HG03095 (cell line): ENCODE measurements at regions not wholly inside any gene's neighbourhood (a gene's known extent, or its start where the extent isn't known, plus 50 kb on each side); places are given as distances from the start of the nearest gene placed in this dataset.

Experiments used
- ATAC-seq: cut with Tn5 transposase; IDR thresholded peaks from one replicate; pipeline ENCODE4 v1.9.1; 2021; ENCODE audit warnings: moderate library complexity; ENCODE audit not compliant: unreplicated experiment

GRCh38 chr2:128523457-128523856 lies 204.8 kb upstream of the HS6ST1 start:
- no peak for ATAC-seq

- no peak for ATAC-seq
These were observed 205.5 kb upstream of the HS6ST1 start for GRCh38 chr2:128524183-128524582.

GRCh38 chr2:128525653-128526052 lies 207.0 kb upstream of the HS6ST1 start:
- ATAC-seq: no peak

GRCh38 chr2:128526455-128526976 lies 207.8 kb upstream of the HS6ST1 start:
- ATAC-seq: no peak

GRCh38 chr2:128528133-128528532 lies 209.5 kb upstream of the HS6ST1 start:
- ATAC-seq: no peak

DNA sequence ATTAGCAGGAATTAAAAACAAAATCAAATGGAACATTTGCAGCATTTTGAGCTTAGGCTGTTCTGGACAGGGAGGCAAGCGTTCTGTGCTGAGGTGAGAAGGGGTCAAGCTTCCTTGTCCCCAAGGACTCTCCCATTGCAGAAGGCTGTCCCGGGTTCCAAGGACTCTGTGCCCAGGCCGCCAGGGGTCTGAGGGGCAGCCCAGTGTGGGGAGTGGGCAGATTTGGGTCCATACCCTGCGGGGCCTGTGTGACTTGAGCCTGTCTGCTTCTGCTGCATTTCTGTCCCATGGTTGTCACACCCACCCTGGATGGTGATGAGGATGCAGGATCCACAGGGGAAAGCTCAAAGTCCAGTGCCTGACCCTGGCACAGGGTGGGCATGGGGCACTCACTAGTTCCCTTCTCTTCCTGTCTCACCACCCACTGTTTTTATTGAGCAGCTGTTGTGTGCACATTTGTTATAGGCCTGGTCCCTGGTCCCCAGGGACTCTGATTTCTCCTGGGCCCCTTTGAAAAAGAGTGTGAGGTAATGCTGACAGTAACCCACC lies 211.4 kb upstream of the HS6ST1 start:
- no peak for ATAC-seq

GRCh38 chr2:128531856-128532255 lies 213.2 kb upstream of the HS6ST1 start:
- ATAC-seq: no peak

- ATAC-seq: no peak
These were observed 214.4 kb upstream of the HS6ST1 start for GRCh38 chr2:128533101-128533500.

DNA sequence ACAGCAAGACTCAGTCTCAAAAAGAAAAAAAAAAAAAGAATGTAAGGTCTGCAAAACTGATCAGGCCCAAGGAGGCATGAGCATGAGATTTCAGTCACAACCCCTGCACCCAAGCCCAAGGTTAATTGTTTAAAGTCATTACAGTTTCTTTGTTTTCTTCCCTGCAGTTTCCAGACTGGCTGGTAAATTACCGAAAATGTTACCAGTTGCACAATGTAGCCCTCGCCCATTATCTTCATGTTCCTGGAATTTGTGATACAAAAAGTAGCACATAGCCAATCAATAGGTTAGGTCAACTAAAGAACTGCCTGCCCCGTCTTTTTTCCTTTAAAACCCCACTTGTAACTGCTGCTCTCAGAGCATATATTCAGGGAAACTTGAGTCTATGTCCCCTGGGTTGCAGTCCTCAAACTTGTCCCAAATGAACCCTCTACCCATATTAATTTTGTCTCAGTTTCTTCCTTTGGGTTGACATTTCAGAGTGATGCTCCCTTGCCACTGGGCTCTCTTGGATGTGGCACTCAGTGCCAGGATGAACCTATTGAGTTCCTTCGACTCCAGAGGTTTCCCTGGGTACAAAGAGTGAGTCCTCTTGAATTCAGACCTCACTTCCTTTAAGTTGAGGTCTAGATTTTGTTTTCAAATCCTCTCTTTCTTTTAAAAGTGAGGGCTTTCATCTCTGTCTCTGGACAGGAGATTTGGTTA lies 216.2 kb upstream of the HS6ST1 start:
- no peak for ATAC-seq

GRCh38 chr2:128535953-128536352 lies 217.3 kb upstream of the HS6ST1 start:
- ATAC-seq: no peak

- ATAC-seq: no peak
These were observed 218.4 kb upstream of the HS6ST1 start for GRCh38 chr2:128536925-128537620.

GRCh38 chr2:128537646-128538045 lies 219.0 kb upstream of the HS6ST1 start:
- ATAC-seq: no peak

- no peak for ATAC-seq
These were observed 219.7 kb upstream of the HS6ST1 start for GRCh38 chr2:128538396-128538795.

DNA sequence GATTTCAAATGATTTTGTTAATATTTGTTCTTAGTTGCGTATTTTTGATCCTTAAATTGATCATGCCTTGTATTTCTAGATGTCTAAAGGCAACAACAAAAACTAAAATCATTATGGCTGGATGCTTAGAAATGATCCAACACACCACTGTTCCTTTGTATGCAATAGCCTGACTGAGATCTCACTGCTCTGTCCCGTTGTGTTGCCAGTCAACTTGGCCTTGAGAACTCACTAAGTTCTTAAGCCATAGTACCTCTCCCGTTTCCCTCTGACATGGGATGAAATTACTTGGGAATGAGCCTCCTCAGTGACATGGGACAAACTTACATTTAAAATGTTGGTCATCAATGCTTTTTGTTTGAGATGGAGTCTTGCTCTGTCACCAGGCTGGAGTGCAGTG lies 222.0 kb upstream of the HS6ST1 start:
- no peak for ATAC-seq

DNA sequence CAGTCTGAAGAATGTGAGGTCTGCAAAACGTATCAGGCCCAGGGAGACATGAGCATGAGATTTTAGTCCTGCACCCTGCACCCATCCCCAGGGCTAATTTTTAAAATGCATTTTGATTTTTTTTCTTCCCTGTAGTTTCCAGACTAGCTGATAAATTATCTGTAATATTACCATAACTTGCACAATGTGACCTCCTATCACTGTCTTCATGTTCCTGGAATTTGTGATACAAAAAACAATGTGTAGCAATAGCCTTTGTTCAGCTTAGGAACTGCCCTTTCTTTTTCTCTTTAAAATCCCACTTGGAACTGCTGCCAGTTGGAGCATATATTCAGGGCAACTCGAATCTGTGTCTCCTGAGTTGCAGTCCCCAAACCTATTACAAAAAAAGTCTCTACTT lies 222.8 kb upstream of the HS6ST1 start:
- no peak for ATAC-seq

GRCh38 chr2:128543036-128543435 lies 224.4 kb upstream of the HS6ST1 start:
- ATAC-seq: no peak

- ATAC-seq: no peak
These were observed 225.0 kb upstream of the HS6ST1 start for GRCh38 chr2:128543646-128544045.

DNA sequence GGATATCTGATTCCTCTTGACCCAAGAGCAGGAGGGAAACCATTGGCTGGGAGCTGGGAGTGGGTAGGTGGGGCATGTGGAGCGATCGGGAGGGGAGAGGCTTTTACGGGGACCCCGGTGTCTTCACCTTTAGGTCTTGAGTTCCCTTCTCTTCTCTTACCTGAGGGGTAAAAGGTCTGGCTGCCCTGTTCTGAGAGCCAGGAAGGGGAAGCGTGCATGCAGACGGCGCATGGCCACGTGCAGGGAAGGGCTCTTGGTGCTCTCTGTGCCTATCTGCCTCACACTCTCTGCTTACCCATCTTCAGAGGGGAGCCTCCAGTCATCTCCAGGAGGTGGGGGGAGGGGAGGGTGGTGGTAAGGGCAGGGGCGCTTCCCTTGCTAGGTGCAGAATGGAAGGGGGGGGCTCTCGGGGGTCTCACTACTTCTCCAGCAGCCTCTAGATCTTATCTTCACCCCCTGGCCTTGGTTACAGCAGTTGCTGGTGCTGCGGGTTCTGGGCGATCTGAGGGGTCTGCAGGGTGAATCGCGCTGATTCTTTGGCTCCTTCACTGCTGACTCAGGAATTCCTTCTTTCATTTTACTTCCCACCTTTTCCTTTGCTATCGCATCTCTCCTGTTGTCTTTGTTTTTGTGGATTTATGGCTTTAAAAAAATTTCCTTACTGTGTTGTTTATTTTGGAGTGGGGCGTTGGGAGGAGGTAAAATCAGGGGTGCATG lies 225.8 kb upstream of the HS6ST1 start:
- ATAC-seq: no peak

GRCh38 chr2:128545085-128545484 lies 226.4 kb upstream of the HS6ST1 start:
- ATAC-seq: no peak

DNA sequence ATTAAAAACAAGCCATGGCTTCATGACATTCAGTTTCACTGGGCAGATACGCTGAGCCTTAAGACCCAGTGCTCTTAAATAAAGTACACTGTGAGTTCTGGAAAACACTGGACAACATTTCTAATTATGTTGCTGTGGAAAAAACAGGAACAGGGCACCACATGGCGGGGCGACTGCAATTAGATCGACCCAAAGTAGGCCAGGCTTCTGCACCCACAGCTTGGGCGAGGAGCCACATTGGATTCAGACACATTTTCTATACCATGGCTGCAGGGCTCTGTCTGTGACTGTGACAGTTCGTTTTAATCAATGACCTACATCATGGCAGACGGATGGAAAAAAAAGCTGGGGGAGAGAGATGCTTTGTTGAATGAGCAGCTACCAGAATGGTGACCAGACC lies 227.2 kb upstream of the HS6ST1 start:
- no peak for ATAC-seq

GRCh38 chr2:128547667-128548066 lies 229.0 kb upstream of the HS6ST1 start:
- ATAC-seq: no peak
